Calu3 (cell line): ENCODE measurements at regions not wholly inside any gene's neighbourhood (a gene's known extent, or its start where the extent isn't known, plus 50 kb on each side); places are given as distances from the start of the nearest gene placed in this dataset.

Experiments used
- BruUV-seq: library from RNA; stranded (reverse); fragments of 400-500 nt; replicated peaks from 2 replicates; lab custom pipeline; 2021; lab: Mats Ljungman, UMichigan
- CTCF ChIA-PET: fragments of 300-600 bp; sonication (Branson Sonifier 250); formaldehyde crosslinking; loops from one replicate; lab custom pipeline; 2022; ENCODE audit warnings: antibody characterized with exemption; lab: Charles Lee
- DNase-seq: peaks from one replicate; pipeline ENCODE4 v3.0.0; 2022
- H3K27ac Mint-ChIP-seq: one replicate; pipeline ENCODE4 v1.8.0; 2022; ENCODE audit warnings: mixed read lengths; ENCODE audit not compliant: unreplicated experiment
- H3K27me3 Mint-ChIP-seq: one replicate; pipeline ENCODE4 v1.8.0; 2022; ENCODE audit warnings: mixed read lengths; ENCODE audit not compliant: unreplicated experiment
- H3K36me3 Mint-ChIP-seq: one replicate; pipeline ENCODE4 v1.8.0; 2022; ENCODE audit warnings: mild to moderate bottlenecking, moderate library complexity, mixed read lengths; ENCODE audit not compliant: insufficient read depth, unreplicated experiment
- H3K4me1 Mint-ChIP-seq: one replicate; pipeline ENCODE4 v1.8.0; 2022; ENCODE audit warnings: mild to moderate bottlenecking, low read depth, mixed read lengths; ENCODE audit not compliant: unreplicated experiment
- H3K4me3 Mint-ChIP-seq: one replicate; pipeline ENCODE4 v1.8.0; 2022; ENCODE audit warnings: mild to moderate bottlenecking, low read depth, moderate library complexity, mixed read lengths; ENCODE audit not compliant: unreplicated experiment
- H3K9me3 Mint-ChIP-seq: one replicate; pipeline ENCODE4 v1.8.0; 2022; ENCODE audit warnings: low read depth, mixed read lengths; ENCODE audit not compliant: unreplicated experiment
- CTCF ChIP-seq: fragments of 200-600 bp; IDR thresholded peaks from one replicate; pipeline ENCODE4 v1.8.0; 2022; ENCODE audit warnings: antibody characterized with exemption; ENCODE audit not compliant: unreplicated experiment
- intact Hi-C: fragments of 100-400 bp; cut with micrococcal nuclease; formaldehyde crosslinking; loops from one replicate; pipeline ENCODE4 v1.10.0; 2022; ENCODE audit not compliant: unreplicated experiment

GRCh38 chr22:25377699-25378098, 158.3 kb downstream of the CRYBB2 start:
- CTCF ChIA-PET, result no interaction called here
- no TSS peak for BruUV-seq
- Mint-ChIP-seq H3K9me3 (no peaks in the 10 kb centered on the region), H3K36me3 (peaks cover 29% of the 10 kb centered on the region), H3K27me3 (no peaks in the 10 kb centered on the region), H3K27ac (no peak overlapping the region), H3K4me3 (no peak overlapping the region), H3K4me1 (no peaks in the 10 kb centered on the region)
- intact Hi-C loops, result no loop called here
- no peak for TF ChIP-seq CTCF
- no peak for DNase-seq

GRCh38 chr22:25380122-25380747, 160.8 kb downstream of the CRYBB2 start:
- DNase-seq, result no peak
- no peak for TF ChIP-seq CTCF
- CTCF ChIA-PET, result no interaction called here
- no peaks in the 10 kb centered on the region for H3K27me3 Mint-ChIP-seq
- no peaks in the 10 kb centered on the region for H3K4me1 Mint-ChIP-seq
- no peak overlapping the region for H3K27ac Mint-ChIP-seq
- H3K4me3 Mint-ChIP-seq, result no peak overlapping the region
- intact Hi-C loops, result no loop called here
- peaks cover 15% of the 10 kb centered on the region for H3K36me3 Mint-ChIP-seq
- no TSS peak for BruUV-seq
- no peaks in the 10 kb centered on the region for H3K9me3 Mint-ChIP-seq

- H3K4me1 Mint-ChIP-seq, result no peaks in the 10 kb centered on the region
- no peak overlapping the region for H3K4me3 Mint-ChIP-seq
- BruUV-seq, result no TSS peak
- no peaks in the 10 kb centered on the region for H3K27me3 Mint-ChIP-seq
- H3K36me3 Mint-ChIP-seq, result no peaks in the 10 kb centered on the region
- no peak for DNase-seq
- TF ChIP-seq CTCF, result no peak
- H3K27ac Mint-ChIP-seq, result no peak overlapping the region
- CTCF ChIA-PET, result interaction anchor here (0.7 kb wide), 1 partner anchor 18 kb away, joined by 4 read pairs; no protein-coding TSS in a partner anchor
- intact Hi-C loops, result no loop called here
- no peaks in the 10 kb centered on the region for H3K9me3 Mint-ChIP-seq
Observed at GRCh38 chr22:25382762-25383161, 163.3 kb downstream of the CRYBB2 start.

- CTCF ChIA-PET, result interaction anchor here (0.5 to 0.7 kb wide), 2 partner anchors 17 to 88 kb away, joined by 3 to 4 read pairs; no protein-coding TSS in a partner anchor
- intact Hi-C loops, result no loop called here
- Mint-ChIP-seq H3K9me3 (no peaks in the 10 kb centered on the region), H3K4me1 (no peaks in the 10 kb centered on the region), H3K36me3 (no peaks in the 10 kb centered on the region), H3K4me3 (no peak overlapping the region), H3K27ac (no peak overlapping the region), H3K27me3 (no peaks in the 10 kb centered on the region)
- no peak for TF ChIP-seq CTCF
- DNase-seq, result no peak
- BruUV-seq, result no TSS peak
Observed at GRCh38 chr22:25383278-25383820, 163.9 kb downstream of the CRYBB2 start.
